ENCODE measurements at regions not wholly inside any gene's neighbourhood (a gene's known extent, or its start where the extent isn't known, plus 50 kb on each side); places are given as distances from the start of the nearest gene placed in this dataset.
A peak's percentile ranks its signal among the peaks of the same experiment; 100 is the strongest.

DNA sequence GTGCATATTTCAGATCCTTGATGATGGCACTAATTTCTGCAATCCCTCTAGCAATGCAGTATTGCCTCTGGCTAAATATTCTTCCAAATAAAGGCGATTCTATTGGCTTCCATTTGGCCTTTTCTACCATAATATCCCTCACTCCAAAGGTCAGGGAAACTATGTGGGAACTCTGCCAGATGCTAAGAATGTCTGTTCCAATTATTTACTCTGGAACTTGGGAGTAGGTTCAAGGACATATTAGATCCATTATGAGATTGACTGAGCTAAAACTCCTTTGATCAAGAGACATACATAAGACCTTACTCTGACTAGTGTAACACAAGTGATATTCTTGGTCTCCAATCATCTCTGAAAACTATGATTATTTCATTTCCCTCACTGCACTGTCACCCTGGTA is 674.5 kb upstream of the NECTIN3 start:
- ATAC-seq (peak in 1 of 4 donors; percentile 11), FAIRE-seq (no peak), DNase-seq (no peak)
- H3K27me3 ChIP-seq: no peaks in the 10 kb centered on the region
- no peaks in the 10 kb centered on the region for H3K9me3 ChIP-seq
- WGBS, 2 donors: 4 to 13% methylated on average over 1 of the region's 1 CpG
- no peak overlapping the region for H3K27ac ChIP-seq
- TF ChIP-seq, protein P1, sequence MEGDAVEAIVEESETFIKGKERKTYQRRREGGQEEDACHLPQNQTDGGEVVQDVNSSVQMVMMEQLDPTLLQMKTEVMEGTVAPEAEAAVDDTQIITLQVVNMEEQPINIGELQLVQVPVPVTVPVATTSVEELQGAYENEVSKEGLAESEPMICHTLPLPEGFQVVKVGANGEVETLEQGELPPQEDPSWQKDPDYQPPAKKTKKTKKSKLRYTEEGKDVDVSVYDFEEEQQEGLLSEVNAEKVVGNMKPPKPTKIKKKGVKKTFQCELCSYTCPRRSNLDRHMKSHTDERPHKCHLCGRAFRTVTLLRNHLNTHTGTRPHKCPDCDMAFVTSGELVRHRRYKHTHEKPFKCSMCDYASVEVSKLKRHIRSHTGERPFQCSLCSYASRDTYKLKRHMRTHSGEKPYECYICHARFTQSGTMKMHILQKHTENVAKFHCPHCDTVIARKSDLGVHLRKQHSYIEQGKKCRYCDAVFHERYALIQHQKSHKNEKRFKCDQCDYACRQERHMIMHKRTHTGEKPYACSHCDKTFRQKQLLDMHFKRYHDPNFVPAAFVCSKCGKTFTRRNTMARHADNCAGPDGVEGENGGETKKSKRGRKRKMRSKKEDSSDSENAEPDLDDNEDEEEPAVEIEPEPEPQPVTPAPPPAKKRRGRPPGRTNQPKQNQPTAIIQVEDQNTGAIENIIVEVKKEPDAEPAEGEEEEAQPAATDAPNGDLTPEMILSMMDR (IDR thresholded peaks at IDR 0.05): no peak
- intact Hi-C loops (cut with DNase I): no loop called here
- H3K4me1 ChIP-seq: peaks cover 13 to 15% (median 14%) of the 10 kb centered on the region in 3 donors
- H3K36me3 ChIP-seq: no peaks in the 10 kb centered on the region
- no peak overlapping the region for H3K4me3 ChIP-seq

DNA sequence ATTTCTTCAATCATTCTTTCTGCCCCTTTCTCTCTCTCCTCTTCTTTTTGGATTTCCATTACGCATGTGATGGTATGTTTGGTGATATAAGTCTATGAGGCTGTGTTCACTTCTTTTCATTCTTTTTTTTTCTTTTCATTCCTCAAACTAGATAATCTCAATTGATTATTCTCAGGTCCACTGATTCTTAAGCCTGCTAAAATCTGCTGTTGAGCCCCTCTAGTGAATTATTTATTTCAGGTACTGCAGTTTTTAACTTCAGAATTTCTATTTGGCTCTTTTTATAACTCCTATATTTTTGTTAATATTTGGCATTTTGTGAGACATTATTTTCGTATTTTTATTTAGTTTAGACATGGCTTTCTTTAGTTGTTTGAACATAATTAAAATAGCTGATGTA is 671.3 kb upstream of the NECTIN3 start:
- no peak overlapping the region for H3K27ac ChIP-seq
- DNase-seq: no peak
- H3K27me3 ChIP-seq: no peaks in the 10 kb centered on the region
- 78 to 87% methylated on average over 2 of the region's 2 CpGs for WGBS, 2 donors
- no peak overlapping the region for H3K4me3 ChIP-seq
- TF ChIP-seq, protein P1 (IDR thresholded peaks at IDR 0.05): no peak
- no peak for ATAC-seq
- intact Hi-C loops (cut with DNase I): no loop called here
- peaks cover 13 to 15% (median 14%) of the 10 kb centered on the region in 3 donors for H3K4me1 ChIP-seq
- H3K36me3 ChIP-seq: no peaks in the 10 kb centered on the region
- FAIRE-seq: no peak
- no peaks in the 10 kb centered on the region for H3K9me3 ChIP-seq

DNA sequence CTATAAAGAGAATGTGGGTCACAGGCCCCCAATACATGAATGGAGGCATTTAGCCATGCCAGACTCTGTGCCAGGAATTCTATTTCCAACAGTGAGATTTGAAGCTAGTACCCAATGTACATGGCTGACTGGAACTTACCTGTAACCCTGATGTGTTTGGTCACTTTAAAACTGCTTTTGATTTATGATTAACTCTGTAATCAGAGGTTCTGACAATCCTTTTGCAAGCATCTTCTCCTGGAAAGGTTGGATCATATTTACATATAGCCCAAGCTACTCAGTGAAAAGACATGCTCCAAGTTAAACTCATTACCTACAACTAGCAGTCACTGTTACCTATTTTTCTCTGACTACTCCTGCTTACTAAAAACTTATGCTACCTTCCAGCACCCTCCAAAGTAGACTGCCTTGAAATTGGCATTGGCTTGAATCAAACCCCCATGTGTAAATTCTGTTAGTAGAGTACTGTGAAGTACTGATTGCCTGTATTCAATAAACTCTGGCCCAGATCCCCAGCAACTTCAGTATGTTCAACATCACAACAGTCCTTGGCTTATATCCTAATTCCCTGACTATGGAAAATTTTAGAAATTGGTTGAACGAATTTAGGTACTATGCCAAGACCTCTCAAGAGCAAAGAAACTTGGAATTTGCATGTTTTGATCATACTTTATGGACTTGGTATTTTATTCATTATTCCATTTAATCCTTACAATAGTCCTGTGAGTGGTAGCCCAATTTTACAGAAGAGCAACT is 665.6 kb upstream of the NECTIN3 start:
- DNase-seq (no peak), FAIRE-seq (no peak), ATAC-seq (no peak)
- Histone ChIP-seq H3K9me3 (no peaks in the 10 kb centered on the region), H3K36me3 (no peaks in the 10 kb centered on the region), H3K27me3 (no peaks in the 10 kb centered on the region), H3K27ac (no peak overlapping the region), H3K4me3 (no peak overlapping the region), H3K4me1 (no peaks in the 10 kb centered on the region)
- intact Hi-C loops (cut with DNase I): no loop called here
- TF ChIP-seq, protein P1 (IDR thresholded peaks at IDR 0.05): no peak
- 41 to 58% methylated on average over 1 of the region's 1 CpG for WGBS, 2 donors

DNA sequence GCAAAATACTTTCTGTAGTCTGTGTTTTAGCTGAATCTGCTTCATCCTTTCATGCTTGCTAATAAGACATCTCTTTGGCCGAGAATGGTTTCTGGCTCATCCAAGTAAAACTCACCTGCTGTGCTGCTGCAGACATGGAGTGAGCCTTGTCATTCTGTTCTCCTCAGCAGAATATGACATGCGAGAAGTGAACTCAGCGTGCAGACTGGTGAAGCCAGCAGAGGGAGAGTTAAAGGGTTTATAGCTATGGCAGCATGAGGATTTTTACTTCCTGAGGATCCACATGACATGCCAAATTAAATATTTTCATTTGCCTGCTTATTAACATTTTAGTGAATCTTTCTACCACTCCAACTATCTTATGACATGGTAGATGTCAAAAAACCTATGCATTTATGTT is 658.4 kb upstream of the NECTIN3 start:
- WGBS, 2 donors: 96 to 100% methylated on average over 3 of the region's 3 CpGs
- TF ChIP-seq, protein P1 (IDR thresholded peaks at IDR 0.05): no peak
- H3K27me3 ChIP-seq: no peaks in the 10 kb centered on the region
- no peak for ATAC-seq
- H3K4me1 ChIP-seq: peaks cover 0 to 5% (median 0%) of the 10 kb centered on the region in 3 donors
- no peak for FAIRE-seq
- H3K9me3 ChIP-seq: no peaks in the 10 kb centered on the region
- no peak overlapping the region for H3K4me3 ChIP-seq
- no peak for DNase-seq
- no peak overlapping the region for H3K27ac ChIP-seq
- no peaks in the 10 kb centered on the region for H3K36me3 ChIP-seq
- intact Hi-C loops (cut with DNase I): no loop called here

All from pancreas (tissue), 10 donors.